ENCODE measurements at regions not wholly inside any gene's neighbourhood (a gene's known extent, or its start where the extent isn't known, plus 50 kb on each side); places are given as distances from the start of the nearest gene placed in this dataset.

DNA sequence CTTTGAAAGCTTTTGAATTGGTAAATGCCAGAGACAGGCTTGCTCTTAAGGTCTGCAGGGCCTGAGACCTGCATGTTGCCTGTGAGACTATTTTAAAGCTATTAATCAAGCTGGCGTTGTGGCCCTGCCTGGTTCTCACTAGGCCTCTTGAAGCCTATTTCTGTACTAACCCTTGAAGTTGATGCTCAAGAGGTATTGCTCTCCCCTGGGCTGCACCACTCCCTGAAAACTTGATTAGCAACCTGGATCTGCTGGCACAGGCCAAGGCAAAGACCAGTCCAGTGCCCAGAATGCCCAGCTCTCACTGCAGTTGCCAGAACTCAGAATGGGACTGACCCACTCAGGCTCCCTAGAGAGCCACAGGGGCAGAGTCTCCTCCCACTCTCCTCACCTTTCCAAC lies 220.0 kb upstream of the MEOX2 start:
- H3K9me3 ChIP-seq (ENCODE audit: control insufficient read depth, insufficient read depth, low read length), result no peaks in the 10 kb centered on the region
- TF ChIP-seq, protein P1, sequence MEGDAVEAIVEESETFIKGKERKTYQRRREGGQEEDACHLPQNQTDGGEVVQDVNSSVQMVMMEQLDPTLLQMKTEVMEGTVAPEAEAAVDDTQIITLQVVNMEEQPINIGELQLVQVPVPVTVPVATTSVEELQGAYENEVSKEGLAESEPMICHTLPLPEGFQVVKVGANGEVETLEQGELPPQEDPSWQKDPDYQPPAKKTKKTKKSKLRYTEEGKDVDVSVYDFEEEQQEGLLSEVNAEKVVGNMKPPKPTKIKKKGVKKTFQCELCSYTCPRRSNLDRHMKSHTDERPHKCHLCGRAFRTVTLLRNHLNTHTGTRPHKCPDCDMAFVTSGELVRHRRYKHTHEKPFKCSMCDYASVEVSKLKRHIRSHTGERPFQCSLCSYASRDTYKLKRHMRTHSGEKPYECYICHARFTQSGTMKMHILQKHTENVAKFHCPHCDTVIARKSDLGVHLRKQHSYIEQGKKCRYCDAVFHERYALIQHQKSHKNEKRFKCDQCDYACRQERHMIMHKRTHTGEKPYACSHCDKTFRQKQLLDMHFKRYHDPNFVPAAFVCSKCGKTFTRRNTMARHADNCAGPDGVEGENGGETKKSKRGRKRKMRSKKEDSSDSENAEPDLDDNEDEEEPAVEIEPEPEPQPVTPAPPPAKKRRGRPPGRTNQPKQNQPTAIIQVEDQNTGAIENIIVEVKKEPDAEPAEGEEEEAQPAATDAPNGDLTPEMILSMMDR (IDR thresholded peaks at IDR 0.05; ENCODE audit: low read depth, low read length), result no peak
- POLR2A ChIA-PET, result no interaction called here
- H3K27me3 ChIP-seq (ENCODE audit: control insufficient read depth, insufficient read depth, low read length), result no peaks in the 10 kb centered on the region
- CTCF ChIA-PET, result no interaction called here
- H3K27ac ChIP-seq (ENCODE audit: low read depth, low read length), result no peak overlapping the region
- no peak overlapping the region for H3K4me3 ChIP-seq (ENCODE audit: low read depth, low read length)
- no peak for DNase-seq (ENCODE audit: low read depth, low spot score)

DNA sequence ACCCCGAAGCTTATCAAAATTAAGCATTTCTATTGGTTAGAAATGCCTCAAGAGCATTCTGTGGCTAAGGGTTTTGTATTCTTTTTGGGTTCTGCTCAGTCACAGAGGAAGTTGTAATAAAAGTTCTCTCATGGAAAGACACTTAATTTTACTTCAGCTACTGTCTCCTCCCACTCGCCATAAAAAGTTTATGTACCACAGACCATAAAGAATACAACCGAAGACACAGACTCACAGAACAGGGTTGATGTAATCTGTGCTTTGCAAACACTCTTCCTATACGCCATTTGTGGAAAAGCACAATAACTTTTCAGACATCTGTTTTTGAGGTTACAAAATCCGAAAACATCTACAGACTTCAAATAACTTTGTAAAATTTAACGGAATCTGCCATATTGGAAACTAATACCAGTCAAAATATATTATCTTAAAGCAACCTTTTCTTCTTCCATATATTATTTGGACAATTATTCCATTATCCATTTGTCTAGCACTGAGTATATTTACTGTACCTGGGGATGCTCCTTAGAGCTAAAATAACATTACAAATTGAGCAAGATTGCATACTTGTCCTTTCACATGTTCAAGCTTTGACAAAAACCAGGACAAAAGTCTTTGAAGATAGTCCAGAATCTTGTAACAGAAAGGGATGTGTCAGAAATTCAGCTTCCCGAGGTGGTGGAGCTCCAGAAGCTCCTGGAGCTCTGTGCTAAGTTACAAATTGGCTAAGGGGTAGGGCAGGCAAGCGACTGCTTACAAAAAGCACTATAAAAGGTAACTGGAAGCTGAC lies 219.0 kb upstream of the MEOX2 start:
- H3K27ac ChIP-seq (ENCODE audit: low read depth, low read length), result no peak overlapping the region
- no peaks in the 10 kb centered on the region for H3K27me3 ChIP-seq (ENCODE audit: control insufficient read depth, insufficient read depth, low read length)
- ChIA-PET CTCF (interaction anchor here (0.7 to 1.1 kb wide), 2 partner anchors 172 to 185 kb away, joined by 3 to 4 read pairs; no protein-coding TSS in a partner anchor), POLR2A (no interaction called here)
- no peak for DNase-seq (ENCODE audit: low read depth, low spot score)
- no peaks in the 10 kb centered on the region for H3K9me3 ChIP-seq (ENCODE audit: control insufficient read depth, insufficient read depth, low read length)
- TF ChIP-seq, protein P1 (IDR thresholded peaks at IDR 0.05; ENCODE audit: low read depth, low read length), result no peak
- no peak overlapping the region for H3K4me3 ChIP-seq (ENCODE audit: low read depth, low read length)

DNA sequence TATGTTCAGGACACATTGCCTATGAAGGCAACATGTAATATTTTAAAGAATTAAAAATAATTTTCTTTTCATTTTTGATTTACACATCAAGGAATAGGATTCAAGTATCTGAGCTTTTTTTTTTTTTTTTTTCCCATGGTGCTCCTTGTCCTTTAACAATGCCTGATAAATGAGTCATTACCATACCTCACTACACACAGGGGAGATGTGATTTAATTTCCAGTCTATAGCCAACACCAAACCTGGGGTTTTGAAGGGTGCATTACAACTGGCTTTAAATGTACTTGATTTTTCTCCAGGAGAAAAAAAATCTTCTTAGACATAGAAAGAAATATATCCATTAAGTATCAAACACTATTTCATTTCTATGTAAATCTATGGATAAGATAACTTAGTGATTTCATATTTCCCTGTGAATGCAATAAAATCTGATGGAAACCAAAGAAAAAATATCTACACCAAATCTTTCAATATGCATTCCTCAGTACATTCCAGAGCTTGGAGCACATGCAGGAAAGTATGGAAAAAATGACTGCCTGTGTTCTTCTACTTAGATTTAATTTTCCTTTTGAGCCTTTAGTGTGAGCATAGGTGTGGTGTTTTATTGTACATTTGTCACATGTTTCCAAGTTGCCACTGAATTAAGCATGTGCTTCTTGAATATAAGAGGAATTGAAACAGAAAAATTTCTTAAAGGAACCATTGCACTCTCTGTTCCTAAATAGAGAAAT lies 204.8 kb upstream of the MEOX2 start:
- no peak for DNase-seq (ENCODE audit: low read depth, low spot score)
- Histone ChIP-seq H3K27me3 (ENCODE audit: control insufficient read depth, insufficient read depth, low read length) (no peaks in the 10 kb centered on the region), H3K27ac (ENCODE audit: low read depth, low read length) (no peak overlapping the region), H3K4me3 (ENCODE audit: low read depth, low read length) (no peak overlapping the region), H3K9me3 (ENCODE audit: control insufficient read depth, insufficient read depth, low read length) (no peaks in the 10 kb centered on the region)
- ChIA-PET POLR2A (interaction anchor here (0.5 to 0.7 kb wide), 3 partner anchors 258 to 1269 kb away, joined by 3 to 7 read pairs (median 3); no protein-coding TSS in a partner anchor), CTCF (interaction anchor here (0.6 to 0.7 kb wide), 6 partner anchors 10 to 1010 kb away, joined by 3 to 5 read pairs (median 4); no protein-coding TSS in a partner anchor)
- TF ChIP-seq, protein P1 (IDR thresholded peaks at IDR 0.05; ENCODE audit: low read depth, low read length), result no peak

DNA sequence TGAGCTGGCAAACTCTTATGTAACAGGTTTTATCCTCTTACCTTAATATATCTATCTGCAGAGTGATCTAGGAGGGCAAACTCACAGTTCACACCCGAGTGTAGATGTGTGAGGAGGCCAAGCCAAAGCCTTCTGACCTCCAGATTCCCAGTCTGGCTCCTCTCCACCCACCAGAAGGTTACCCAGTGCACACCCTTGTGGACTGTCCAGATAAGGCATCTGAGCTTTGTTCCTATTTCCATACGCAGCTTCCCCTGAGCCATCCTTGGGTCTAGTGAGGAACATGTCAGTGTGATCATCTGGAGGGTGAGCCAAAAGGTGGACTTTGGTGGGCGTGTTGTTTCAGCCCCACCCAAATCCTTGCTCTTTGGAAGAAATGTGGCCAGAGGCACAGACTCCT lies 203.0 kb upstream of the MEOX2 start:
- ChIA-PET POLR2A (no interaction called here), CTCF (no interaction called here)
- no peak for DNase-seq (ENCODE audit: low read depth, low spot score)

More for the DNA sequence above, 203.0 kb upstream of the MEOX2 start:
- TF ChIP-seq, protein P1 (IDR thresholded peaks at IDR 0.05; ENCODE audit: low read depth, low read length), result no peak; the same call in 1 of the 2 replicates
- Histone ChIP-seq H3K27ac (ENCODE audit: low read depth, low read length) (no peak overlapping the region), H3K4me3 (ENCODE audit: low read depth, low read length) (no peak overlapping the region), H3K9me3 (ENCODE audit: control insufficient read depth, insufficient read depth, low read length) (no peaks in the 10 kb centered on the region), H3K27me3 (ENCODE audit: control insufficient read depth, insufficient read depth, low read length) (no peaks in the 10 kb centered on the region)

All from AG04450 (cell line).